Loucy (cell line): ENCODE measurements at regions not wholly inside any gene's neighbourhood (a gene's known extent, or its start where the extent isn't known, plus 50 kb on each side); places are given as distances from the start of the nearest gene placed in this dataset.

ENCODE experiments used
- H2AFZ ChIP-seq: fragments of 200-600 bp; sonication (generic); 2 replicates; pipeline ENCODE4 v1.6.0; 2016; ENCODE audit warnings: antibody characterized with exemption, mild to moderate bottlenecking, low read length, moderate library complexity
- H3F3A ChIP-seq: fragments of 200-600 bp; 2 replicates; pipeline ENCODE4 v1.6.0; 2016; ENCODE audit warnings: antibody characterized with exemption, low read depth, mild to moderate bottlenecking
- H3K27me3 ChIP-seq: fragments of 200-600 bp; sonication (generic); 2 replicates; pipeline ENCODE4 v1.6.1; 2014; ENCODE audit warnings: low read length, mild to moderate bottlenecking; ENCODE audit not compliant: insufficient read depth, poor library complexity, severe bottlenecking
- H3K36me3 ChIP-seq: fragments of 200-600 bp; sonication (generic); 2 replicates; pipeline ENCODE4 v1.6.1; 2016; ENCODE audit warnings: low read length; ENCODE audit not compliant: insufficient read depth
- H3K4me1 ChIP-seq: fragments of 200-600 bp; sonication (generic); 2 replicates; pipeline ENCODE4 v1.5.1; 2014; ENCODE audit warnings: low read length, mild to moderate bottlenecking; ENCODE audit not compliant: insufficient read depth, poor library complexity, severe bottlenecking
- H3K4me2 ChIP-seq: fragments of 200-600 bp; sonication (generic); 2 replicates; pipeline ENCODE4 v1.6.0; 2014; ENCODE audit warnings: antibody characterized with exemption, low read length, low read depth, mild to moderate bottlenecking; ENCODE audit not compliant: poor library complexity, severe bottlenecking
- H3K4me3 ChIP-seq: fragments of 200-600 bp; sonication (generic); 2 replicates; pipeline ENCODE4 v1.5.1; 2014; ENCODE audit warnings: low read length, mild to moderate bottlenecking, mixed read lengths; ENCODE audit not compliant: poor library complexity, severe bottlenecking
- H3K79me2 ChIP-seq: fragments of 200-600 bp; sonication (generic); 2 replicates; pipeline ENCODE4 v1.6.1; 2014; ENCODE audit warnings: low read length; ENCODE audit not compliant: insufficient read depth
- H3K9ac ChIP-seq: fragments of 200-600 bp; sonication (generic); 2 replicates; pipeline ENCODE4 v1.6.0; 2014; ENCODE audit warnings: mild to moderate bottlenecking, low read depth, low read length, moderate library complexity; ENCODE audit not compliant: poor library complexity, severe bottlenecking
- H3K9me2 ChIP-seq: fragments of 200-600 bp; sonication (generic); replicated peaks from 2 replicates; pipeline ENCODE4 v1.6.1; 2016; ENCODE audit warnings: low read depth, low read length, mixed read lengths
- H3K9me3 ChIP-seq: fragments of 200-600 bp; sonication (generic); 2 replicates; pipeline ENCODE4 v1.6.1; 2014; ENCODE audit warnings: mild to moderate bottlenecking, antibody characterized with exemption, low read length, low read depth; ENCODE audit not compliant: insufficient read depth
- H4K20me1 ChIP-seq: fragments of 200-600 bp; sonication (generic); 2 replicates; pipeline ENCODE4 v1.6.0; 2014; ENCODE audit warnings: antibody characterized with exemption, low read length, mild to moderate bottlenecking; ENCODE audit not compliant: insufficient read depth, poor library complexity, severe bottlenecking
- CTCF ChIP-seq: fragments of 200-600 bp; sonication (generic); conservative IDR thresholded peaks from 2 replicates; pipeline ENCODE4 v1.5.1; 2014; ENCODE audit warnings: mild to moderate bottlenecking, antibody characterized with exemption, low read length
- EZH2phosphoT487 ChIP-seq: fragments of 200-600 bp; IDR thresholded peaks from 2 replicates; pipeline ENCODE4 v1.6.1; 2018; ENCODE audit warnings: antibody characterized with exemption, mild to moderate bottlenecking, moderate library complexity, borderline replicate concordance

GRCh38 chr5:67831048-67831447, 384.5 kb upstream of the PIK3R1 start:
- H3K36me3 ChIP-seq = no peaks in the 10 kb centered on the region
- H3F3A ChIP-seq = no peaks in the 10 kb centered on the region
- no peak overlapping the region for H3K4me3 ChIP-seq
- H3K79me2 ChIP-seq = no peaks in the 10 kb centered on the region
- H3K9me3 ChIP-seq = no peaks in the 10 kb centered on the region
- no peak overlapping the region for H3K9ac ChIP-seq
- no peak overlapping the region for H2AFZ ChIP-seq
- no peaks in the 10 kb centered on the region for H3K4me1 ChIP-seq
- no peak overlapping the region for H3K4me2 ChIP-seq
- no peaks in the 10 kb centered on the region for H3K9me2 ChIP-seq
- TF ChIP-seq CTCF (no peak), EZH2phosphoT487 (no peak)
- no peaks in the 10 kb centered on the region for H4K20me1 ChIP-seq
- H3K27me3 ChIP-seq = no peaks in the 10 kb centered on the region

DNA sequence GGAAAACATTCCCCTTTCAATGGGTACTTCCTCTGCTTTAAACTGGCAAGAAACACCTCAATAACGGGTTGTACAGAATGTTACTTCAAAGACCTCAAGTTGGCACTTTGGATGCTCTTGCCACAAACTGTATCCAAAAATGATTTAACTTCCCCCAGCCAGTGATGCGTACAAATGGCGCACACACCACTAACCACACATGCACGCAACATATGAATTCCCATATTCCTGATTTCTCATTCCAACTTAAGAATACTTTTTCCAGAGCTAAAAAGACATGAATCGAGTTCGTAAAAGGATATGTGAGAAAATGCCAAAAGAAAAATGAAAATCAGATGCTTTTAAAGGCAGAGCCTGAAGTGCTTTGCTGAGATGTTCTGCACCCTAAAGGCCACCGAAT, 388.0 kb upstream of the PIK3R1 start:
- H3F3A ChIP-seq = no peaks in the 10 kb centered on the region

GRCh38 chr5:67824852-67825251, 390.7 kb upstream of the PIK3R1 start:
- no peaks in the 10 kb centered on the region for H3F3A ChIP-seq
- H4K20me1 ChIP-seq = no peaks in the 10 kb centered on the region
- no peak for TF ChIP-seq EZH2phosphoT487
- H3K4me3 ChIP-seq = no peak overlapping the region
- no peaks in the 10 kb centered on the region for H3K36me3 ChIP-seq
- H3K27me3 ChIP-seq = no peaks in the 10 kb centered on the region
- no peaks in the 10 kb centered on the region for H3K4me1 ChIP-seq
- H3K79me2 ChIP-seq = no peaks in the 10 kb centered on the region
- no peak overlapping the region for H3K9ac ChIP-seq
- no peaks in the 10 kb centered on the region for H3K9me2 ChIP-seq
- no peak overlapping the region for H3K4me2 ChIP-seq
- no peak overlapping the region for H2AFZ ChIP-seq
- no peaks in the 10 kb centered on the region for H3K9me3 ChIP-seq

More for the DNA sequence above, 388.0 kb upstream of the PIK3R1 start:
- no peaks in the 10 kb centered on the region for H3K79me2 ChIP-seq
- H4K20me1 ChIP-seq = no peaks in the 10 kb centered on the region
- no peak overlapping the region for H3K4me3 ChIP-seq
- no peak overlapping the region for H3K9ac ChIP-seq
- no peaks in the 10 kb centered on the region for H3K9me2 ChIP-seq
- no peak for TF ChIP-seq EZH2phosphoT487
- TF ChIP-seq CTCF = no peak
- H2AFZ ChIP-seq = no peak overlapping the region
- no peaks in the 10 kb centered on the region for H3K36me3 ChIP-seq
- no peak overlapping the region for H3K4me2 ChIP-seq
- H3K4me1 ChIP-seq = no peaks in the 10 kb centered on the region
- H3K9me3 ChIP-seq = no peaks in the 10 kb centered on the region
- no peaks in the 10 kb centered on the region for H3K27me3 ChIP-seq

DNA sequence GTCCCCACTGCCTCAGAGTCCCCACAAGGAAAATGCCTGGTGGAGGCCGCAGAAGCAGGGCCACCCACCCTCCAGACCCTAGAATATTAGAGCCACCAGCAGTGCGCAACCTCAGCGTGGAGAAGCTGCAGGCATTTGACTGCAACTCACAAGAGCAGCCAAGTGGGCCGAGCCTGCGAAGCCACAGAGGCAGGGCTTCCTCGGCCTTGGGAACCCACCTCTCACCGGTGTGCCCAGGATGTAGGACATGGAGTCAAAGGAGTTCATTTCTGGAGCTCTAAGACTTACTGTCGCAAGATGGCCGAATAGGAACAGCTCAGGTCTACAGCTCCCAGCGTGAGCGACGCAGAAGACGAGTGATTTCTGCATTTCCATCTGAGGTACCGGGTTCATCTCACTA, 397.9 kb upstream of the PIK3R1 start:
- Histone ChIP-seq H3K9me2 (no peaks in the 10 kb centered on the region), H3K4me2 (no peak overlapping the region), H3K9me3 (no peaks in the 10 kb centered on the region), H3F3A (no peaks in the 10 kb centered on the region), H4K20me1 (no peaks in the 10 kb centered on the region), H3K4me3 (no peak overlapping the region), H3K36me3 (no peaks in the 10 kb centered on the region), H3K79me2 (no peaks in the 10 kb centered on the region), H3K27me3 (no peaks in the 10 kb centered on the region), H2AFZ (no peak overlapping the region), H3K4me1 (peaks cover 10% of the 10 kb centered on the region), H3K9ac (no peak overlapping the region)
- TF ChIP-seq EZH2phosphoT487 (no peak), CTCF (no peak)
